ENCODE measurements at regions not wholly inside any gene's neighbourhood (a gene's known extent, or its start where the extent isn't known, plus 50 kb on each side); places are given as distances from the start of the nearest gene placed in this dataset.

- peaks cover 8 to 64% (median 43%) of the 10 kb centered on the region in 5 donors for H3K27me3 Mint-ChIP-seq
- intact Hi-C loops (cut with micrococcal nuclease) = no loop called here
- POLR2A ChIA-PET = no interaction called here
Measured at GRCh38 chr22:27022274-27022895, 365.0 kb downstream of the MIAT start.

DNA sequence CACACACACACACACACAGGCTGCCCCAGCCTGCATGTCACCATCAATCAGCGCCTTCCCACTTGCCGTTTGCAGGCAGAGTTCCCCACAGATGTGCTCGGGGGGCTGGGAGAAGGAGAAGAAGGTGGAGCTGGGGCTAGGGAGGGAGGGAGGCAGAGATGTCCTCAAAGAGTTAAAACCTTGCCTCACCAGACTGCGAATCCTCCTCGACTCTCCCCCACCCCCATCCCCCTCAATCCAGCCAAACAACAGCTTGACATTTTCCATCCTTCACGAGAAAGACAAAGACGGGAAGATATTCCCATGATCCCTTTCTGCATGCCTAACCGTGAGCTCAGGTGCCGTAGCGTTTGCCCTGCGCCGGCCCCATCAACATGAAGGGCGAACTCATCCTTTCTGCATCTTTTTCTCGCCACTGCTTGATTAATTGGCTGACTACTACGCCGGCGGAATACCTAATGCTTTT, 365.5 kb downstream of the MIAT start:
- Histone ChIP-seq H3K27me3 (ENCODE audit: control insufficient read depth in 2 of 2, insufficient read depth in 2 of 2, low read length in 2 of 2) (no peaks in the 10 kb centered on the region), H3K4me3 (ENCODE audit: low read length) (no peak overlapping the region), H3K36me3 (ENCODE audit: control insufficient read depth in 2 of 3, insufficient read depth in 3 of 3, low read length in 3 of 3) (no peaks in the 10 kb centered on the region), H3K9me3 (ENCODE audit: control insufficient read depth in 2 of 3, low read length in 3 of 3) (no peaks in the 10 kb centered on the region), H3K4me1 (ENCODE audit: control insufficient read depth in 2 of 2, insufficient read depth in 2 of 2, low read length in 2 of 2) (no peaks in the 10 kb centered on the region), H3K27ac (ENCODE audit: low read depth, low read length) (no peak overlapping the region)
- POLR2A ChIA-PET = no interaction called here
- H3K36me3 Mint-ChIP-seq = no peaks in the 10 kb centered on the region
- peaks cover 0 to 2% (median 0%) of the 10 kb centered on the region in 7 donors for H3K4me1 Mint-ChIP-seq
- no peak for ATAC-seq
- intact Hi-C loops (cut with micrococcal nuclease) = no loop called here
- no peak overlapping the region for H3K4me3 Mint-ChIP-seq
- H3K9me3 Mint-ChIP-seq = peaks cover 0 to 6% (median 0%) of the 10 kb centered on the region in 11 donors
- peaks cover 8 to 58% (median 41%) of the 10 kb centered on the region in 5 donors for H3K27me3 Mint-ChIP-seq
- no peak overlapping the region for H3K27ac Mint-ChIP-seq
- CTCF ChIA-PET = no interaction called here
- no peak for DNase-seq

More at GRCh38 chr22:27022274-27022895, 365.0 kb downstream of the MIAT start:
- Histone ChIP-seq H3K27ac (ENCODE audit: low read depth, low read length) (no peak overlapping the region), H3K36me3 (ENCODE audit: control insufficient read depth in 2 of 3, insufficient read depth in 3 of 3, low read length in 3 of 3) (no peaks in the 10 kb centered on the region), H3K4me1 (ENCODE audit: control insufficient read depth in 2 of 2, insufficient read depth in 2 of 2, low read length in 2 of 2) (no peaks in the 10 kb centered on the region), H3K27me3 (ENCODE audit: control insufficient read depth in 2 of 2, insufficient read depth in 2 of 2, low read length in 2 of 2) (no peaks in the 10 kb centered on the region), H3K4me3 (ENCODE audit: low read length) (no peak overlapping the region), H3K9me3 (ENCODE audit: control insufficient read depth in 2 of 3, low read length in 3 of 3) (no peaks in the 10 kb centered on the region)
- Mint-ChIP-seq H3K4me3 (no peak overlapping the region), H3K36me3 (no peaks in the 10 kb centered on the region), H3K4me1 (peaks cover 0 to 2% (median 0%) of the 10 kb centered on the region in 7 donors), H3K27ac (no peak overlapping the region), H3K9me3 (peaks cover 0 to 6% (median 0%) of the 10 kb centered on the region in 11 donors)
- ATAC-seq = no peak
- CTCF ChIA-PET = no interaction called here
- no peak for DNase-seq

DNA sequence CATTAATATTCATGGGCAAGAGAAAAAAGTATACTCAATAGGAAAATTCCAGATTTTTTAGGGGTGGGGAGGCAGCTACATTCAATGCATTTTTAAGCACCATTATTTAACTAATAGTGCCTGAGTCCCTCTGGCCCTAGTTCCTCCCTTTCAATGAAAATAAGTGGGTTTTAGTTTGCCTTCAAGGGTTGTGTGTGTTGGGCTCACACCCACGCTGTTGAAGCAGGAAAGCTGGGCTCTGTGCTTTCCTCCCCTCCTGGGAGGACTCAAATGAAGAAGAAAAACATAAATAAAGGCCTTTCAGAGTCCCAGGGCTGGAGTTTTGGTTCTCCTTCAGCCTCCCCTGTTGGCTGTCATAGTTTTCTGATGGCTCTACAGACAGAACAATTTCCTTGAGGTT, 366.2 kb downstream of the MIAT start:
- peaks cover 8 to 52% (median 39%) of the 10 kb centered on the region in 5 donors for H3K27me3 Mint-ChIP-seq

DNA sequence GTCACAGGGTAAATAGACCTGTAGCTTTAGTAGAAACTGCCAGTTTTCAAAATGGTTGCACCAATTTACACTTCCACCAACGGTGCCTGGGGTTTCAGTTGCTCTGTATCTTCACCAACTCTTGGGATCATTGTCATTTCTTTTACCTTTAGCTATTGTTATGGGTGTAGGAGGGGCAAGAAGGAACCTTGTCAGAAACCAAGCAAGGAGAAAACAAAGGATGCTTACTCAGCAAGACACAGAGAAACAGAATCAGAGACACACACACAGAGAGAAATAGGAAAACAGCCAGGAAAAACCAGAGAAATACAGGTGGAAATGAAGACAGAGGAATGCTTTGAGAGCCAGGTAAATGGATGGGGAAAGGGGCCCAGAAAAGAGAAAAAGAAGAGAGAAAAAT, 367.6 kb downstream of the MIAT start:
- intact Hi-C loops (cut with micrococcal nuclease) = no loop called here
- DNase-seq = no peak
- H3K9me3 Mint-ChIP-seq = peaks cover 0 to 13% (median 4%) of the 10 kb centered on the region in 11 donors
- H3K4me1 Mint-ChIP-seq = peaks cover 0 to 2% (median 0%) of the 10 kb centered on the region in 7 donors
- Histone ChIP-seq H3K4me3 (ENCODE audit: low read length) (no peak overlapping the region), H3K9me3 (ENCODE audit: control insufficient read depth in 2 of 3, low read length in 3 of 3) (peaks cover 0 to 4% (median 0%) of the 10 kb centered on the region in 3 experiments), H3K4me1 (ENCODE audit: control insufficient read depth in 2 of 2, insufficient read depth in 2 of 2, low read length in 2 of 2) (no peaks in the 10 kb centered on the region), H3K27ac (ENCODE audit: low read depth, low read length) (no peak overlapping the region), H3K27me3 (ENCODE audit: control insufficient read depth in 2 of 2, insufficient read depth in 2 of 2, low read length in 2 of 2) (no peaks in the 10 kb centered on the region), H3K36me3 (ENCODE audit: control insufficient read depth in 2 of 3, insufficient read depth in 3 of 3, low read length in 3 of 3) (no peaks in the 10 kb centered on the region)
- POLR2A ChIA-PET = no interaction called here
- no peaks in the 10 kb centered on the region for H3K36me3 Mint-ChIP-seq
- ATAC-seq = no peak
- no peak overlapping the region for H3K4me3 Mint-ChIP-seq
- CTCF ChIA-PET = no interaction called here
- H3K27ac Mint-ChIP-seq = no peak overlapping the region
- H3K27me3 Mint-ChIP-seq = peaks cover 8 to 41% (median 33%) of the 10 kb centered on the region in 5 donors

More for the DNA sequence above, 366.2 kb downstream of the MIAT start:
- ATAC-seq = no peak
- ChIA-PET POLR2A (no interaction called here), CTCF (no interaction called here)
- no peak for DNase-seq
- no peaks in the 10 kb centered on the region for H3K9me3 ChIP-seq (ENCODE audit: control insufficient read depth in 2 of 3, low read length in 3 of 3)
- no peaks in the 10 kb centered on the region for H3K36me3 Mint-ChIP-seq
- H3K4me3 ChIP-seq (ENCODE audit: low read length) = no peak overlapping the region
- intact Hi-C loops (cut with micrococcal nuclease) = no loop called here
- no peaks in the 10 kb centered on the region for H3K4me1 ChIP-seq (ENCODE audit: control insufficient read depth in 2 of 2, insufficient read depth in 2 of 2, low read length in 2 of 2)
- H3K4me1 Mint-ChIP-seq = peaks cover 0 to 2% (median 0%) of the 10 kb centered on the region in 7 donors
- H3K27ac Mint-ChIP-seq = no peak overlapping the region
- no peak overlapping the region for H3K4me3 Mint-ChIP-seq
- no peaks in the 10 kb centered on the region for H3K36me3 ChIP-seq (ENCODE audit: control insufficient read depth in 2 of 3, insufficient read depth in 3 of 3, low read length in 3 of 3)
- no peaks in the 10 kb centered on the region for H3K27me3 ChIP-seq (ENCODE audit: control insufficient read depth in 2 of 2, insufficient read depth in 2 of 2, low read length in 2 of 2)
- H3K27ac ChIP-seq (ENCODE audit: low read depth, low read length) = no peak overlapping the region
- H3K9me3 Mint-ChIP-seq = peaks cover 0 to 6% (median 2%) of the 10 kb centered on the region in 11 donors

DNA sequence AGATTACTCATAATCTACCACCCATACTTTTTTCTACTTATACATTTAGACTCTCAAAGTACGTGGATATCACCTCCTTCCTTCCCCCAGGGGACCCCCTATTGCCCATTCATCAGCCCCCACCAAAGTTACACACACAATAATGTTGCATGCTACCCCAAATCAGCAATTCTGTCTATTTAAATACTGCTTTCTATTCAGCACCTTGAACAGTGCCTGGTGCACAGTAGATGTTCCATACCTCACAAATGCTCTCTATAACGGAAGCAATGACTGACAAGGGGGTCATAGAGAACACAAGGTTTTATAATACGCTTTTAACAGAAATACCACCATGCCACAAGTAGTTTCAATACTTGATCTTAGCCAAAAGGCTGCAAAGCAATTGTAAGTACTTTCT, 370.7 kb downstream of the MIAT start:
- no peaks in the 10 kb centered on the region for H3K27me3 ChIP-seq (ENCODE audit: control insufficient read depth in 2 of 2, insufficient read depth in 2 of 2, low read length in 2 of 2)
- H3K9me3 Mint-ChIP-seq = peaks cover 0 to 19% (median 4%) of the 10 kb centered on the region in 11 donors
- POLR2A ChIA-PET = no interaction called here

GRCh38 chr22:27029584-27030130, 372.3 kb downstream of the MIAT start:
- Mint-ChIP-seq H3K36me3 (peaks cover 0 to 6% (median 0%) of the 10 kb centered on the region in 5 donors), H3K27ac (no peak overlapping the region), H3K27me3 (peaks cover 4 to 42% (median 27%) of the 10 kb centered on the region in 5 donors), H3K4me3 (no peak overlapping the region), H3K4me1 (no peaks in the 10 kb centered on the region), H3K9me3 (peaks cover 0 to 19% (median 4%) of the 10 kb centered on the region in 11 donors)
- intact Hi-C loops (cut with micrococcal nuclease) = no loop called here
- DNase-seq = no peak
- Histone ChIP-seq H3K27me3 (ENCODE audit: control insufficient read depth in 2 of 2, insufficient read depth in 2 of 2, low read length in 2 of 2) (no peaks in the 10 kb centered on the region), H3K4me3 (ENCODE audit: low read length) (no peak overlapping the region), H3K36me3 (ENCODE audit: control insufficient read depth in 2 of 3, insufficient read depth in 3 of 3, low read length in 3 of 3) (no peaks in the 10 kb centered on the region), H3K9me3 (ENCODE audit: control insufficient read depth in 2 of 3, low read length in 3 of 3) (peaks cover 0 to 4% (median 0%) of the 10 kb centered on the region in 3 experiments), H3K4me1 (ENCODE audit: control insufficient read depth in 2 of 2, insufficient read depth in 2 of 2, low read length in 2 of 2) (no peaks in the 10 kb centered on the region), H3K27ac (ENCODE audit: low read depth, low read length) (no peak overlapping the region)
- no peak for ATAC-seq
- ChIA-PET POLR2A (no interaction called here), CTCF (no interaction called here)

More for the DNA sequence above, 370.7 kb downstream of the MIAT start:
- H3K4me3 Mint-ChIP-seq = no peak overlapping the region
- Histone ChIP-seq H3K9me3 (ENCODE audit: control insufficient read depth in 2 of 3, low read length in 3 of 3) (peaks cover 0 to 4% (median 0%) of the 10 kb centered on the region in 3 experiments), H3K36me3 (ENCODE audit: control insufficient read depth in 2 of 3, insufficient read depth in 3 of 3, low read length in 3 of 3) (no peaks in the 10 kb centered on the region), H3K4me3 (ENCODE audit: low read length) (no peak overlapping the region), H3K4me1 (ENCODE audit: control insufficient read depth in 2 of 2, insufficient read depth in 2 of 2, low read length in 2 of 2) (no peaks in the 10 kb centered on the region), H3K27ac (ENCODE audit: low read depth, low read length) (no peak overlapping the region)
- ATAC-seq (no peak), DNase-seq (no peak)
- intact Hi-C loops (cut with micrococcal nuclease) = no loop called here
- peaks cover 0 to 2% (median 0%) of the 10 kb centered on the region in 7 donors for H3K4me1 Mint-ChIP-seq
- H3K27me3 Mint-ChIP-seq = peaks cover 6 to 36% (median 21%) of the 10 kb centered on the region in 5 donors
- H3K27ac Mint-ChIP-seq = no peak overlapping the region
- peaks cover 0 to 6% (median 0%) of the 10 kb centered on the region in 5 donors for H3K36me3 Mint-ChIP-seq
- CTCF ChIA-PET = no interaction called here

Measured in naive thymus-derived CD4-positive, alpha-beta T cell (primary cell).